H1 (cell line): ENCODE measurements at regions not wholly inside any gene's neighbourhood (a gene's known extent, or its start where the extent isn't known, plus 50 kb on each side); places are given as distances from the start of the nearest gene placed in this dataset.

Experiments
- CTCF ChIA-PET: fragments of 300-600 bp; sonication (Branson Sonifier 250); formaldehyde crosslinking; loops from one replicate; lab custom pipeline; 2021; ENCODE audit not compliant: partially characterized antibody; lab: Charles Lee
- POLR2A ChIA-PET: fragments of 300-600 bp; sonication (Branson Sonifier 250); formaldehyde crosslinking; loops from one replicate; lab custom pipeline; 2021; ENCODE audit warnings: inconsistent platforms; ENCODE audit not compliant: partially characterized antibody; lab: Charles Lee
- DNase-seq, 2 experiments: peaks; one replicate each; pipeline versions ENCODE4 v3.0.0 to v3.0.0-alpha.2; 2010 to 2022; ENCODE audit warnings: low spot score in 2 of 2, low read depth in 1 of 2, mixed read lengths in 1 of 2
- FAIRE-seq: peaks from 2 replicates; lab custom pipeline; 2011; peaks lifted over from hg19 to GRCh38; lab: Jason Lieb, UNC
- H2AFZ ChIP-seq: 2 replicates; pipeline ENCODE4 v1.8.1; 2012; ENCODE audit warnings: low read length, inconsistent platforms
- H2AK5ac ChIP-seq: 2 replicates; pipeline ENCODE4 v1.6.1; 2013; ENCODE audit warnings: low read depth, low read length
- H2BK120ac ChIP-seq: replicated peaks from 2 replicates; pipeline ENCODE3; 2013; ENCODE audit warnings: low read depth, low read length, inconsistent platforms
- H2BK12ac ChIP-seq: 2 replicates; pipeline ENCODE4 v1.6.1; 2013; ENCODE audit warnings: low read depth, low read length
- H2BK15ac ChIP-seq: 2 replicates; pipeline ENCODE4 v1.6.1; 2013; ENCODE audit warnings: low read length
- H2BK20ac ChIP-seq: 2 replicates; pipeline ENCODE4 v1.6.1; 2013; ENCODE audit warnings: low read length
- H2BK5ac ChIP-seq: 2 replicates; pipeline ENCODE4 v1.6.1; 2013; ENCODE audit warnings: low read depth, low read length
- H3K14ac ChIP-seq: 2 replicates; pipeline ENCODE4 v1.6.1; 2013; ENCODE audit warnings: inconsistent platforms; ENCODE audit not compliant: insufficient read length
- H3K18ac ChIP-seq: 2 replicates; pipeline ENCODE4 v1.6.1; 2013; ENCODE audit warnings: low read length; ENCODE audit errors: extremely low read depth
- H3K23ac ChIP-seq: 2 replicates; pipeline ENCODE4 v1.6.1; 2013; ENCODE audit warnings: inconsistent platforms; ENCODE audit not compliant: insufficient read length
- H3K23me2 ChIP-seq: 2 replicates; pipeline ENCODE4 v1.6.1; 2013; ENCODE audit warnings: low read depth, low read length
- H3K27ac ChIP-seq: 2 replicates; pipeline ENCODE4 v1.6.1; 2011; ENCODE audit warnings: low read depth, low read length, inconsistent platforms
- H3K27me3 ChIP-seq, 4 experiments: replicated peaks in 1 of 4; 1 replicate in 1 of 4; 2 replicates in 3 of 4; pipeline versions ENCODE4 v1.6.1 to v1.8.1; 2011 to 2013; ENCODE audit warnings: low read length in 3 of 4, mild to moderate bottlenecking in 3 of 4, inconsistent platforms in 2 of 4, mixed read lengths in 2 of 4, moderate library complexity in 1 of 4; ENCODE audit not compliant: control insufficient read depth in 3 of 4, insufficient read depth in 3 of 4; ENCODE audit errors: extremely low read depth in 1 of 4
- H3K36me3 ChIP-seq, 4 experiments: 2 replicates each; pipeline versions ENCODE4 v1.6.1 to v1.8.1; 2011 to 2013; ENCODE audit warnings: mild to moderate bottlenecking in 4 of 4, low read length in 3 of 4, moderate library complexity in 2 of 4, control low read depth in 1 of 4, inconsistent platforms in 1 of 4; ENCODE audit not compliant: insufficient read depth in 4 of 4, control insufficient read depth in 2 of 4
- H3K4ac ChIP-seq: replicated peaks from 2 replicates; pipeline ENCODE3; 2013; ENCODE audit warnings: low read length, low read depth, mixed read lengths, inconsistent platforms; ENCODE audit not compliant: insufficient read length
- H3K4me1 ChIP-seq, 4 experiments: replicated peaks in 1 of 4; 1 replicate in 1 of 4; 2 replicates in 3 of 4; pipeline versions ENCODE4 v1.6.1 to v1.8.1; 2011 to 2013; ENCODE audit warnings: low read length in 3 of 4, inconsistent platforms in 2 of 4, mixed read lengths in 1 of 4; ENCODE audit not compliant: insufficient read depth in 4 of 4, control insufficient read depth in 3 of 4
- H3K4me2 ChIP-seq, 2 experiments: 2 replicates each; pipeline versions ENCODE4 v1.6.1 to v1.8.1; 2011 to 2013; ENCODE audit warnings: low read depth in 2 of 2, low read length in 2 of 2, control low read depth in 1 of 2, inconsistent platforms in 1 of 2, mild to moderate bottlenecking in 1 of 2; ENCODE audit not compliant: insufficient read depth in 1 of 2
- H3K4me3 ChIP-seq, 4 experiments: fragments of 200-600, 300-600 bp in 1 of 4; sonication (generic), shearing (Covaris generic), sonication (Bioruptor Twin) in 1 of 4; 2 replicates each; pipeline versions ENCODE4 v1.5.1 to v1.8.1; 2011 to 2016; ENCODE audit warnings: low read length in 4 of 4, low read depth in 3 of 4, control low read depth in 2 of 4, inconsistent platforms in 2 of 4, mild to moderate bottlenecking in 2 of 4, mixed read lengths in 1 of 4, moderate library complexity in 1 of 4; ENCODE audit not compliant: insufficient read depth in 2 of 4; ENCODE audit errors: extremely low read depth in 1 of 4
- H3K56ac ChIP-seq: replicated peaks from 2 replicates; pipeline ENCODE3; 2013; ENCODE audit warnings: low read depth, mild to moderate bottlenecking, mixed read lengths, low read length, inconsistent platforms; ENCODE audit not compliant: insufficient read length
- H3K79me1 ChIP-seq: 2 replicates; pipeline ENCODE4 v1.6.1; 2013; ENCODE audit warnings: low read depth, low read length, control low read depth
- H3K79me2 ChIP-seq, 2 experiments: 2 replicates each; pipeline versions ENCODE4 v1.6.1 to v1.8.1; 2012 to 2013; ENCODE audit warnings: low read length in 2 of 2, mild to moderate bottlenecking in 2 of 2, inconsistent platforms in 1 of 2; ENCODE audit not compliant: insufficient read depth in 2 of 2, control insufficient read depth in 1 of 2
- H3K9ac ChIP-seq, 4 experiments: replicated peaks in 1 of 4; 1 replicate in 1 of 4; 2 replicates in 3 of 4; pipeline versions ENCODE4 v1.6.1 to v1.8.1; 2011 to 2013; ENCODE audit warnings: low read depth in 3 of 4, low read length in 3 of 4, control low read depth in 2 of 4, mild to moderate bottlenecking in 2 of 4, moderate library complexity in 2 of 4, inconsistent platforms in 1 of 4; ENCODE audit errors: extremely low read depth in 1 of 4
- H3K9me3 ChIP-seq, 2 experiments: 2 replicates each; pipeline versions ENCODE4 v1.6.1 to v1.8.1; 2012 to 2013; ENCODE audit warnings: mild to moderate bottlenecking in 2 of 2, moderate library complexity in 2 of 2, control low read depth in 1 of 2, inconsistent platforms in 1 of 2, low read depth in 1 of 2, low read length in 1 of 2, mixed read lengths in 1 of 2; ENCODE audit not compliant: insufficient read depth in 2 of 2
- H4K20me1 ChIP-seq, 2 experiments: replicated peaks in 1 of 2; 2 replicates each; pipeline versions ENCODE3 to v1.8.1; 2011 to 2013; ENCODE audit warnings: inconsistent platforms in 2 of 2, low read length in 2 of 2, mild to moderate bottlenecking in 1 of 2; ENCODE audit not compliant: insufficient read depth in 2 of 2, control insufficient read depth in 1 of 2
- H4K5ac ChIP-seq: 2 replicates; pipeline ENCODE4 v1.6.1; 2013; ENCODE audit warnings: low read length, low read depth, mixed read lengths, inconsistent platforms; ENCODE audit not compliant: insufficient read length
- H4K8ac ChIP-seq: 2 replicates; pipeline ENCODE4 v1.8.0; 2013; ENCODE audit warnings: mild to moderate bottlenecking, moderate library complexity, low read length, inconsistent platforms; ENCODE audit not compliant: insufficient read depth; ENCODE audit errors: extremely low read depth
- H4K91ac ChIP-seq: replicated peaks from 2 replicates; pipeline ENCODE3; 2013; ENCODE audit warnings: low read length, mixed read lengths, inconsistent platforms; ENCODE audit not compliant: insufficient read length
- BACH1 ChIP-seq: IDR thresholded peaks from 2 replicates; pipeline ENCODE4 v1.6.1; 2012; ENCODE audit warnings: low read length, improper control_type of control experiment
- BRCA1 ChIP-seq: IDR thresholded peaks from 2 replicates; pipeline ENCODE4 v1.6.1; 2012; ENCODE audit warnings: low read depth, low read length, improper control_type of control experiment
- CBX5 ChIP-seq: fragments of 300-800, 300-1000 bp; sonication (generic); IDR thresholded peaks from 2 replicates; pipeline ENCODE4 v1.7.1; 2016; ENCODE audit warnings: antibody characterized with exemption, low read length, low read depth
- CREB1 ChIP-seq: IDR thresholded peaks from 2 replicates; pipeline ENCODE4 v1.6.1; 2012; ENCODE audit warnings: inconsistent platforms
- CTBP2 ChIP-seq: IDR thresholded peaks from 2 replicates; pipeline ENCODE4 v1.7.0; 2011; ENCODE audit warnings: borderline replicate concordance, mild to moderate bottlenecking, moderate library complexity, mixed read lengths, low read length; ENCODE audit not compliant: insufficient read depth, insufficient read length
- EZH2 ChIP-seq: fragments of 200-600 bp; sonication (generic); IDR thresholded peaks from 2 replicates; pipeline ENCODE4 v1.7.1; 2012; ENCODE audit warnings: low read depth, mild to moderate bottlenecking, moderate library complexity, low read length, inconsistent platforms; ENCODE audit not compliant: severe bottlenecking
- KDM5A ChIP-seq: fragments of 200-600 bp; IDR thresholded peaks from 2 replicates; pipeline ENCODE4 v1.7.1; 2012; ENCODE audit warnings: mild to moderate bottlenecking, low read length, inconsistent platforms, mixed read lengths
- PHF8 ChIP-seq: fragments of 200-600 bp; sonication (generic); conservative IDR thresholded peaks from 2 replicates; pipeline ENCODE4 v1.7.1; 2012; ENCODE audit warnings: low read depth, mild to moderate bottlenecking, inconsistent platforms, low read length, moderate library complexity
- RAD21 ChIP-seq, 2 experiments: IDR thresholded peaks in 1 of 2; conservative IDR thresholded peaks in 1 of 2; 2 replicates each; pipeline ENCODE4 v1.6.1; 2011; ENCODE audit warnings: low read depth in 2 of 2, low read length in 2 of 2, improper control_type of control experiment in 1 of 2, inconsistent platforms in 1 of 2, mild to moderate bottlenecking in 1 of 2, moderate library complexity in 1 of 2
- RBBP5 ChIP-seq: IDR thresholded peaks from 2 replicates; pipeline ENCODE4 v1.7.1; 2012; ENCODE audit warnings: low read depth, mild to moderate bottlenecking, inconsistent platforms, low read length, moderate library complexity, borderline replicate concordance
- SAP30 ChIP-seq: fragments of 300-600 bp; sonication (generic); IDR thresholded peaks from 2 replicates; pipeline ENCODE4 v1.7.1; 2012; ENCODE audit warnings: low read length, moderate library complexity, mild to moderate bottlenecking, inconsistent platforms; ENCODE audit not compliant: insufficient read depth, insufficient replicate concordance
- SIN3A ChIP-seq, 2 experiments: IDR thresholded peaks in 1 of 2; conservative IDR thresholded peaks in 1 of 2; 2 replicates each; pipeline ENCODE4 v1.6.1; 2011 to 2012; ENCODE audit warnings: low read length in 2 of 2, improper control_type of control experiment in 1 of 2, low read depth in 1 of 2, mild to moderate bottlenecking in 1 of 2
- SRF ChIP-seq: IDR thresholded peaks from 2 replicates; pipeline ENCODE4 v1.6.1; 2011; ENCODE audit warnings: mild to moderate bottlenecking, low read depth, low read length, moderate library complexity
- WGBS, 2 experiments: shearing (Covaris generic) in 1 of 2; methylation state at CpG; one replicate each; pipeline versions ENCODE4 v1.1.6 to v1.1.7; 2013 to 2015; ENCODE audit warnings: low lambda C conversion rate in 2 of 2, mixed read lengths in 2 of 2, inconsistent platforms in 1 of 2, low coverage in 1 of 2, missing lambda C conversion rate in 1 of 2; ENCODE audit not compliant: insufficient replicate concordance in 2 of 2, insufficient coverage in 1 of 2, insufficient read length in 1 of 2; ENCODE audit errors: extremely low coverage in 1 of 2, missing lambda C conversion rate in 1 of 2; 5-methylcytosine and 5-hydroxymethylcytosine counted together

DNA sequence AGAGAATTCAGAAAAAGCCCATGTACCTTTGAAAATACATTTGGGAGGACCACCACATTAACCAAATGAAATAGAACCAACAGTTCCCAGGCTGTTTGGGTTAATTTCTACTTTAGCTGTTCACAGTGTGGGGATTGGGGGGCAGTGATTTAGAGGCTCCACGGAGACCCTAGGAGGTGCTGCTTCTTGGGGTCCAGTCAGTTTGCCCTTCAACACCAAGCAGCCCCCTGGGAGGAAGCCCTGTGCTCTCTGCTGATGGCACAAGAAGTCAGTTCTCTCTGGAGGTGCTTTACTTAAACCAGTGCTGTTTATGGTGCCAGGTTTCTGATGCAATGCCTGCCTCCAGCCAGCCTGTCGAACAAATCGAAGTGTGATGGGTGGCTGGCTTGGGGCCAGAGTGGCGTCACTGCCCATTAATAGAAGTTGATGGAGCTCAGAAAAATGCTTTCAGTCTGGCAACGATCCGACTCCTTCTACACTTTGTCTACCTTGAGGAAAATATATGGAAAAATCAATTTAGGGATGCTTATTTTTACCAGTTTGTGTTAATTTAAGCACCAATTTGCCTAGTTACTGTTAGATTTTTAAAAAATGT lies 134.0 kb downstream of the SNX18 start:
- Histone ChIP-seq H3K4ac (no peak overlapping the region), H4K5ac (no peak overlapping the region), H2BK120ac (no peak overlapping the region), H3K23me2 (no peaks in the 10 kb centered on the region), H2AFZ (no peak overlapping the region), H2BK5ac (no peak overlapping the region), H3K23ac (no peak overlapping the region), H3K36me3 (no peaks in the 10 kb centered on the region), H2BK12ac (no peak overlapping the region), H4K20me1 (no peaks in the 10 kb centered on the region), H4K8ac (no peak overlapping the region; the same call in 1 of the 2 replicates), H3K4me2 (no peak overlapping the region), H3K56ac (no peak overlapping the region), H3K4me1 (peaks cover 0 to under 1% (median under 1%) of the 10 kb centered on the region in 4 experiments; a peak in 3 of 7 replicates), H3K14ac (no peak overlapping the region), H3K27me3 (no peaks in the 10 kb centered on the region), H2BK20ac (no peak overlapping the region), H3K18ac (no peak overlapping the region), H3K9ac (no peak overlapping the region), H2BK15ac (no peak overlapping the region), H2AK5ac (no peak overlapping the region), H3K79me2 (no peaks in the 10 kb centered on the region), H3K27ac (no peak overlapping the region), H3K4me3 (no peak overlapping the region), H4K91ac (no peak overlapping the region), H3K79me1 (no peaks in the 10 kb centered on the region), H3K9me3 (peaks cover 0 to 5% of the 10 kb centered on the region in 2 experiments; a peak in 1 of 4 replicates)
- FAIRE-seq (no peak), DNase-seq (no peak)
- WGBS, 2 experiments, result 93% methylated on average over 5 of the region's 6 CpGs; no CpG with 5 or more reads in 1 of the 2 experiments
- ChIA-PET CTCF (interaction anchor here (0.6 to 1.2 kb wide), 2 partner anchors 11 to 408 kb away, joined by 3 to 4 read pairs; no protein-coding TSS in a partner anchor), POLR2A (no interaction called here)
- TF ChIP-seq EZH2, result no peak
- TF ChIP-seq PHF8, result no peak
- TF ChIP-seq KDM5A, result no peak
- no peak for TF ChIP-seq CTBP2
- TF ChIP-seq BRCA1, result no peak
- TF ChIP-seq SAP30, result no peak
- TF ChIP-seq BACH1, result no peak
- TF ChIP-seq SIN3A (conservative IDR thresholded peaks at IDR 0.05 in 1 of 2, IDR thresholded peaks at IDR 0.05 in 1 of 2; ENCODE audit: low read depth in 1 of 2, low read length in 2 of 2), result no peak
- TF ChIP-seq CBX5, result no peak
- no peak for TF ChIP-seq CREB1
- no peak for TF ChIP-seq SRF
- TF ChIP-seq RAD21 (IDR thresholded peaks at IDR 0.05 in 1 of 2, conservative IDR thresholded peaks at IDR 0.05 in 1 of 2; ENCODE audit: low read depth in 2 of 2, low read length in 2 of 2), result no peak
- TF ChIP-seq RBBP5, result no peak
